Skeletal muscle cell (primary cell): ENCODE measurements at regions not wholly inside any gene's neighbourhood (a gene's known extent, or its start where the extent isn't known, plus 50 kb on each side); places are given as distances from the start of the nearest gene placed in this dataset.

ENCODE experiments used
- DNase-seq: peaks from one replicate; pipeline ENCODE4 v3.0.0-alpha.2; 2010; ENCODE audit warnings: low read depth
- H3K4me3 ChIP-seq: 2 replicates; pipeline ENCODE4 v1.5.1; 2011; ENCODE audit warnings: low read depth, mild to moderate bottlenecking, control low read depth, low read length, moderate library complexity

- DNase-seq: no peak
- no peak overlapping the region for H3K4me3 ChIP-seq
Measured at GRCh38 chr13:76570510-76570971, 315.7 kb downstream of the KCTD12 start.

- DNase-seq: no peak
- no peak overlapping the region for H3K4me3 ChIP-seq
Measured at GRCh38 chr13:76556627-76557026, 329.6 kb downstream of the KCTD12 start.

- DNase-seq: no peak
- no peak overlapping the region for H3K4me3 ChIP-seq
Measured at GRCh38 chr13:76552807-76553206, 333.4 kb downstream of the KCTD12 start.

GRCh38 chr13:76552041-76552772, 334.0 kb downstream of the KCTD12 start:
- no peak overlapping the region for H3K4me3 ChIP-seq
- DNase-seq: no peak

- H3K4me3 ChIP-seq: no peak overlapping the region
- DNase-seq: no peak
Measured at GRCh38 chr13:76542176-76542575, 344.0 kb downstream of the KCTD12 start.

GRCh38 chr13:76538004-76538403, 348.2 kb downstream of the KCTD12 start:
- DNase-seq: no peak
- no peak overlapping the region for H3K4me3 ChIP-seq

GRCh38 chr13:76533251-76533650, 353.0 kb downstream of the KCTD12 start:
- DNase-seq: no peak
- H3K4me3 ChIP-seq: no peak overlapping the region

- no peak overlapping the region for H3K4me3 ChIP-seq
- no peak for DNase-seq
Measured at GRCh38 chr13:76527041-76527440, 359.2 kb downstream of the KCTD12 start.

- DNase-seq: no peak
Measured at GRCh38 chr13:76523740-76524340, 362.4 kb downstream of the KCTD12 start.

GRCh38 chr13:76522083-76522755, 364.0 kb downstream of the KCTD12 start:
- DNase-seq: no peak
- H3K4me3 ChIP-seq: no peak overlapping the region

More at GRCh38 chr13:76523740-76524340, 362.4 kb downstream of the KCTD12 start:
- no peak overlapping the region for H3K4me3 ChIP-seq

GRCh38 chr13:76519685-76520084, 366.5 kb downstream of the KCTD12 start:
- H3K4me3 ChIP-seq: no peak overlapping the region
- DNase-seq: no peak

GRCh38 chr13:76516586-76516985, 369.6 kb downstream of the KCTD12 start:
- no peak for DNase-seq
- no peak overlapping the region for H3K4me3 ChIP-seq

GRCh38 chr13:76516013-76516412, 370.2 kb downstream of the KCTD12 start:
- peak; percentile 68 for DNase-seq
- H3K4me3 ChIP-seq: no peak overlapping the region

- peak; percentile 87 for DNase-seq
- no peak overlapping the region for H3K4me3 ChIP-seq
Measured at GRCh38 chr13:76512721-76513145, 373.5 kb downstream of the KCTD12 start.

- no peak for DNase-seq
- H3K4me3 ChIP-seq: no peak overlapping the region
Measured at GRCh38 chr13:76505437-76505836, 380.8 kb downstream of the KCTD12 start.

GRCh38 chr13:76503766-76504165, 382.4 kb downstream of the KCTD12 start:
- H3K4me3 ChIP-seq: no peak overlapping the region
- DNase-seq: no peak

- no peak for DNase-seq
- no peak overlapping the region for H3K4me3 ChIP-seq
Measured at GRCh38 chr13:76503291-76503690, 382.9 kb downstream of the KCTD12 start.

GRCh38 chr13:76500894-76501293, 385.3 kb downstream of the KCTD12 start:
- no peak for DNase-seq
- H3K4me3 ChIP-seq: no peak overlapping the region

GRCh38 chr13:76499891-76500290, 386.3 kb downstream of the KCTD12 start:
- H3K4me3 ChIP-seq: no peak overlapping the region
- DNase-seq: no peak

GRCh38 chr13:76489274-76489673, 396.9 kb downstream of the KCTD12 start:
- DNase-seq: no peak
- H3K4me3 ChIP-seq: no peak overlapping the region
